Liver (tissue), 3 donors: ENCODE measurements at regions not wholly inside any gene's neighbourhood (a gene's known extent, or its start where the extent isn't known, plus 50 kb on each side); places are given as distances from the start of the nearest gene placed in this dataset.
"Not testable (repeated sequence)": the region's sequence is repeated elsewhere in the genome, so short reads cannot be mapped to it uniquely, and the experiment has no call there.

Experiments
- ATF3 ChIP-seq: IDR thresholded peaks from 2 replicates; pipeline ENCODE4 v1.6.1; 2016; ENCODE audit warnings: antibody characterized with exemption
- CTCF ChIP-seq: fragments of 150-350 bp; IDR thresholded peaks from 2 replicates; pipeline ENCODE4 v1.5.1; 2017; ENCODE audit warnings: improper control_type of control experiment, low read depth, low read length; ENCODE audit not compliant: missing input control
- EGR1 ChIP-seq, 2 donors: IDR thresholded peaks; 2 replicates each; pipeline ENCODE4 v1.6.1; 2016 to 2018; ENCODE audit warnings: antibody characterized with exemption in 2 of 2, low read depth in 2 of 2
- FOXA1 ChIP-seq: IDR thresholded peaks from 2 replicates; pipeline ENCODE4 v1.6.1; 2016; ENCODE audit warnings: antibody characterized with exemption
- FOXA2 ChIP-seq: IDR thresholded peaks from 2 replicates; pipeline ENCODE4 v1.6.1; 2016; ENCODE audit warnings: antibody characterized with exemption
- GABPA ChIP-seq, 2 donors: IDR thresholded peaks in 1 of 2; conservative IDR thresholded peaks in 1 of 2; 2 replicates each; pipeline ENCODE4 v1.6.1; 2016; ENCODE audit warnings: antibody characterized with exemption in 2 of 2, mild to moderate bottlenecking in 1 of 2, moderate library complexity in 1 of 2
- MAX ChIP-seq: IDR thresholded peaks from 2 replicates; pipeline ENCODE4 v1.6.1; 2016; ENCODE audit warnings: antibody characterized with exemption
- SP1 ChIP-seq: IDR thresholded peaks from 2 replicates; pipeline ENCODE4 v1.6.1; 2018; ENCODE audit warnings: antibody characterized with exemption, mild to moderate bottlenecking
- TAF1 ChIP-seq: conservative IDR thresholded peaks from 2 replicates; pipeline ENCODE4 v1.6.1; 2016; ENCODE audit warnings: antibody characterized with exemption, mild to moderate bottlenecking
- YY1 ChIP-seq: IDR thresholded peaks from 2 replicates; pipeline ENCODE4 v1.6.1; 2016; ENCODE audit warnings: antibody characterized with exemption, mild to moderate bottlenecking
- ZBTB33 ChIP-seq: IDR thresholded peaks from 2 replicates; pipeline ENCODE4 v1.6.1; 2016; ENCODE audit warnings: antibody characterized with exemption
- donor health status: healthy.
- donor health status: healthy.

- not testable (repeated sequence) for TF ChIP-seq CTCF; MAX; TAF1; ATF3; FOXA2; YY1; SP1; GABPA (IDR thresholded peaks at IDR 0.05 in 1 of 2, conservative IDR thresholded peaks at IDR 0.05 in 1 of 2); ZBTB33; EGR1 (IDR thresholded peaks at IDR 0.05; ENCODE audit: low read depth in 2 of 2); FOXA1
Measured at GRCh38 chrX:729101-729500, 98.5 kb downstream of the SHOX start.
